ENCODE measurements at regions not wholly inside any gene's neighbourhood (a gene's known extent, or its start where the extent isn't known, plus 50 kb on each side); places are given as distances from the start of the nearest gene placed in this dataset.

DNA sequence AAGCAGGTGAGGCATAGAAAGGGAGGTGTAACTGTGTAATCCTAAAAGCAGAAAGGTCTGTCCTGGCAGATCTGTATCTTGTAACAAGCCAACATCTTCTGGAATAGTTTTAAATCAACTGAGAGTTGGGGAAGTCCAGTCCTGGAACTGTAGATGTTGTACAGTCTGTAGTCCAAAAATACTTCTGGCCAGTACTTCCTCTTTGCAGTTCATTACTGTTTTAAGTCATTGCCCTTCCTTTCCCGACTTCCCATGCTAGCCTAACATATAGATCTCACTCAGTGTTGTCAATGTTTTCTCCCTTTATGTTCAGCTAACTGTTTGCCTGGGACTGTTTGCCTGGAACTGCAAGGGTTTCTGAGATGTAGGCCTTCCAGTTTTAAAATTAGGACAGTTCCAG lies 168.5 kb upstream of the ISL1 start:
- Histone ChIP-seq H3K27me3 (ENCODE audit: low read length) (no peaks in the 10 kb centered on the region), H3K36me3 (ENCODE audit: low read length) (no peaks in the 10 kb centered on the region), H2AFZ (ENCODE audit: low read depth, low read length, severe bottlenecking) (no peak overlapping the region), H3K9ac (ENCODE audit: low read length) (no peak overlapping the region), H3K27ac (ENCODE audit: low read depth, low read length) (no peak overlapping the region), H3K4me2 (ENCODE audit: low read depth, low read length, poor library complexity, severe bottlenecking) (no peak overlapping the region), H3K4me3 (ENCODE audit: insufficient read depth, low read length, poor library complexity, severe bottlenecking) (no peak overlapping the region), H3F3A (ENCODE audit: insufficient read depth) (no peaks in the 10 kb centered on the region), H3K79me2 (ENCODE audit: insufficient read depth, low read length) (no peaks in the 10 kb centered on the region), H4K20me1 (ENCODE audit: low read depth, low read length) (no peaks in the 10 kb centered on the region), H3K9me3 (ENCODE audit: insufficient read depth, low read length) (no peaks in the 10 kb centered on the region), H3K9me2 (replicated peaks; ENCODE audit: insufficient read depth, low read length) (no peaks in the 10 kb centered on the region)
- no peak for TF ChIP-seq EZH2phosphoT487 (conservative IDR thresholded peaks at IDR 0.05; ENCODE audit: low read length)
- no peak for TF ChIP-seq CTCF (IDR thresholded peaks at IDR 0.05; ENCODE audit: insufficient read depth, low read length, poor library complexity, severe bottlenecking)

GRCh38 chr5:51225789-51226742 lies 157.2 kb upstream of the ISL1 start:
- Histone ChIP-seq H3K36me3 (ENCODE audit: low read length) (no peaks in the 10 kb centered on the region), H3K27me3 (ENCODE audit: low read length) (no peaks in the 10 kb centered on the region), H3K79me2 (ENCODE audit: insufficient read depth, low read length) (no peaks in the 10 kb centered on the region), H3K4me2 (ENCODE audit: low read depth, low read length, poor library complexity, severe bottlenecking) (no peak overlapping the region), H4K20me1 (ENCODE audit: low read depth, low read length) (no peaks in the 10 kb centered on the region), H3K9me3 (ENCODE audit: insufficient read depth, low read length) (no peaks in the 10 kb centered on the region), H3K9ac (ENCODE audit: low read length) (no peak overlapping the region), H2AFZ (ENCODE audit: low read depth, low read length, severe bottlenecking) (no peak overlapping the region), H3K27ac (ENCODE audit: low read depth, low read length) (no peak overlapping the region), H3K4me3 (ENCODE audit: insufficient read depth, low read length, poor library complexity, severe bottlenecking) (no peak overlapping the region), H3K9me2 (replicated peaks; ENCODE audit: insufficient read depth, low read length) (no peaks in the 10 kb centered on the region), H3F3A (ENCODE audit: insufficient read depth) (no peaks in the 10 kb centered on the region)
- TF ChIP-seq CTCF (IDR thresholded peaks at IDR 0.05; ENCODE audit: insufficient read depth, low read length, poor library complexity, severe bottlenecking) = no peak

- no peak for TF ChIP-seq EZH2phosphoT487 (conservative IDR thresholded peaks at IDR 0.05; ENCODE audit: low read length)
- TF ChIP-seq CTCF (IDR thresholded peaks at IDR 0.05; ENCODE audit: insufficient read depth, low read length, poor library complexity, severe bottlenecking) = no peak
- Histone ChIP-seq H3K27ac (ENCODE audit: low read depth, low read length) (no peak overlapping the region), H3F3A (ENCODE audit: insufficient read depth) (no peaks in the 10 kb centered on the region), H3K4me3 (ENCODE audit: insufficient read depth, low read length, poor library complexity, severe bottlenecking) (no peak overlapping the region), H3K36me3 (ENCODE audit: low read length) (no peaks in the 10 kb centered on the region), H2AFZ (ENCODE audit: low read depth, low read length, severe bottlenecking) (no peak overlapping the region), H3K79me2 (ENCODE audit: insufficient read depth, low read length) (no peaks in the 10 kb centered on the region), H3K9me3 (ENCODE audit: insufficient read depth, low read length) (no peaks in the 10 kb centered on the region), H3K4me2 (ENCODE audit: low read depth, low read length, poor library complexity, severe bottlenecking) (no peak overlapping the region), H3K9ac (ENCODE audit: low read length) (no peak overlapping the region), H3K27me3 (ENCODE audit: low read length) (no peaks in the 10 kb centered on the region), H4K20me1 (ENCODE audit: low read depth, low read length) (no peaks in the 10 kb centered on the region), H3K9me2 (replicated peaks; ENCODE audit: insufficient read depth, low read length) (no peaks in the 10 kb centered on the region; the same call in 1 of the 2 replicates)
Measured at GRCh38 chr5:51227963-51228470, 155.2 kb upstream of the ISL1 start.
